ENCODE measurements at regions not wholly inside any gene's neighbourhood (a gene's known extent, or its start where the extent isn't known, plus 50 kb on each side); places are given as distances from the start of the nearest gene placed in this dataset.
"Not testable (repeated sequence)": the region's sequence is repeated elsewhere in the genome, so short reads cannot be mapped to it uniquely, and the experiment has no call there.

- Histone ChIP-seq H3K27ac (ENCODE audit: low read length) (no peak overlapping the region), H3K4me1 (ENCODE audit: control insufficient read depth, insufficient read depth, low read length) (no peaks in the 10 kb centered on the region), H3K4me3 (ENCODE audit: low read length in 2 of 2) (no peak overlapping the region), H3K27me3 (ENCODE audit: control insufficient read depth in 1 of 2, insufficient read depth in 2 of 2, low read length in 2 of 2) (no peaks in the 10 kb centered on the region), H3K36me3 (ENCODE audit: control insufficient read depth in 2 of 2, insufficient read depth in 2 of 2, low read length in 2 of 2) (no peaks in the 10 kb centered on the region), H3K9me3 (ENCODE audit: control insufficient read depth in 2 of 2, low read length in 2 of 2) (no peaks in the 10 kb centered on the region), H3K9ac (ENCODE audit: low read length in 2 of 2) (no peak overlapping the region)
These were observed 787.8 kb upstream of the FAM174A start for GRCh38 chr5:99747342-99747741.

- not testable (repeated sequence) for H3K4me1 ChIP-seq (ENCODE audit: control insufficient read depth, insufficient read depth, low read length); H3K9me3 ChIP-seq (ENCODE audit: control insufficient read depth in 2 of 2, low read length in 2 of 2); H3K36me3 ChIP-seq (ENCODE audit: control insufficient read depth in 2 of 2, insufficient read depth in 2 of 2, low read length in 2 of 2); H3K27me3 ChIP-seq (ENCODE audit: control insufficient read depth in 1 of 2, insufficient read depth in 2 of 2, low read length in 2 of 2); H3K4me3 ChIP-seq (ENCODE audit: low read length in 2 of 2); H3K9ac ChIP-seq (ENCODE audit: low read length in 2 of 2); H3K27ac ChIP-seq (ENCODE audit: low read length)
These were observed 802.0 kb upstream of the FAM174A start for GRCh38 chr5:99733146-99733545.

- H3K27ac ChIP-seq (ENCODE audit: low read length); H3K4me3 ChIP-seq (ENCODE audit: low read length in 2 of 2); H3K9me3 ChIP-seq (ENCODE audit: control insufficient read depth in 2 of 2, low read length in 2 of 2); H3K9ac ChIP-seq (ENCODE audit: low read length in 2 of 2); H3K27me3 ChIP-seq (ENCODE audit: control insufficient read depth in 1 of 2, insufficient read depth in 2 of 2, low read length in 2 of 2); H3K4me1 ChIP-seq (ENCODE audit: control insufficient read depth, insufficient read depth, low read length); H3K36me3 ChIP-seq (ENCODE audit: control insufficient read depth in 2 of 2, insufficient read depth in 2 of 2, low read length in 2 of 2): not testable (repeated sequence)
These were observed 801.8 kb upstream of the CHD1 start for GRCh38 chr5:99730653-99731052.

GRCh38 chr5:99724732-99725290, 796.0 kb upstream of the CHD1 start:
- no peaks in the 10 kb centered on the region for H3K27me3 ChIP-seq (ENCODE audit: control insufficient read depth in 1 of 2, insufficient read depth in 2 of 2, low read length in 2 of 2)
- H3K4me1 ChIP-seq (ENCODE audit: control insufficient read depth, insufficient read depth, low read length): no peaks in the 10 kb centered on the region
- H3K36me3 ChIP-seq (ENCODE audit: control insufficient read depth in 2 of 2, insufficient read depth in 2 of 2, low read length in 2 of 2): no peaks in the 10 kb centered on the region

GRCh38 chr5:99721506-99721905, 792.7 kb upstream of the CHD1 start:
- no peak overlapping the region for H3K27ac ChIP-seq (ENCODE audit: low read length)
- H3K4me1 ChIP-seq (ENCODE audit: control insufficient read depth, insufficient read depth, low read length): no peaks in the 10 kb centered on the region
- no peaks in the 10 kb centered on the region for H3K27me3 ChIP-seq (ENCODE audit: control insufficient read depth in 1 of 2, insufficient read depth in 2 of 2, low read length in 2 of 2)
- H3K9ac ChIP-seq (ENCODE audit: low read length in 2 of 2): no peak overlapping the region
- H3K9me3 ChIP-seq (ENCODE audit: control insufficient read depth in 2 of 2, low read length in 2 of 2): no peaks in the 10 kb centered on the region
- no peak overlapping the region for H3K4me3 ChIP-seq (ENCODE audit: low read length in 2 of 2)
- no peaks in the 10 kb centered on the region for H3K36me3 ChIP-seq (ENCODE audit: control insufficient read depth in 2 of 2, insufficient read depth in 2 of 2, low read length in 2 of 2)

More at GRCh38 chr5:99724732-99725290, 796.0 kb upstream of the CHD1 start:
- H3K9me3 ChIP-seq (ENCODE audit: control insufficient read depth in 2 of 2, low read length in 2 of 2): no peaks in the 10 kb centered on the region
- H3K4me3 ChIP-seq (ENCODE audit: low read length in 2 of 2): no peak overlapping the region
- no peak overlapping the region for H3K27ac ChIP-seq (ENCODE audit: low read length)
- H3K9ac ChIP-seq (ENCODE audit: low read length in 2 of 2): no peak overlapping the region

GRCh38 chr5:99715921-99716320, 787.1 kb upstream of the CHD1 start:
- Histone ChIP-seq H3K4me1 (ENCODE audit: control insufficient read depth, insufficient read depth, low read length) (no peaks in the 10 kb centered on the region), H3K27me3 (ENCODE audit: control insufficient read depth in 1 of 2, insufficient read depth in 2 of 2, low read length in 2 of 2) (no peaks in the 10 kb centered on the region), H3K36me3 (ENCODE audit: control insufficient read depth in 2 of 2, insufficient read depth in 2 of 2, low read length in 2 of 2) (no peaks in the 10 kb centered on the region), H3K4me3 (ENCODE audit: low read length in 2 of 2) (no peak overlapping the region), H3K27ac (ENCODE audit: low read length) (no peak overlapping the region), H3K9ac (ENCODE audit: low read length in 2 of 2) (no peak overlapping the region), H3K9me3 (ENCODE audit: control insufficient read depth in 2 of 2, low read length in 2 of 2) (no peaks in the 10 kb centered on the region)

- H3K27me3 ChIP-seq (ENCODE audit: control insufficient read depth in 1 of 2, insufficient read depth in 2 of 2, low read length in 2 of 2): no peaks in the 10 kb centered on the region
- H3K4me3 ChIP-seq (ENCODE audit: low read length in 2 of 2): no peak overlapping the region
- H3K9me3 ChIP-seq (ENCODE audit: control insufficient read depth in 2 of 2, low read length in 2 of 2): peaks cover 0 to 4% of the 10 kb centered on the region in 2 donors
- no peaks in the 10 kb centered on the region for H3K36me3 ChIP-seq (ENCODE audit: control insufficient read depth in 2 of 2, insufficient read depth in 2 of 2, low read length in 2 of 2)
- H3K4me1 ChIP-seq (ENCODE audit: control insufficient read depth, insufficient read depth, low read length): no peaks in the 10 kb centered on the region
- no peak overlapping the region for H3K27ac ChIP-seq (ENCODE audit: low read length)
- H3K9ac ChIP-seq (ENCODE audit: low read length in 2 of 2): no peak overlapping the region
These were observed 777.4 kb upstream of the CHD1 start for GRCh38 chr5:99706160-99706559.

GRCh38 chr5:99702565-99702964, 773.8 kb upstream of the CHD1 start:
- Histone ChIP-seq H3K27ac (ENCODE audit: low read length) (no peak overlapping the region), H3K4me3 (ENCODE audit: low read length in 2 of 2) (no peak overlapping the region), H3K9me3 (ENCODE audit: control insufficient read depth in 2 of 2, low read length in 2 of 2) (no peaks in the 10 kb centered on the region), H3K9ac (ENCODE audit: low read length in 2 of 2) (no peak overlapping the region), H3K4me1 (ENCODE audit: control insufficient read depth, insufficient read depth, low read length) (no peaks in the 10 kb centered on the region), H3K36me3 (ENCODE audit: control insufficient read depth in 2 of 2, insufficient read depth in 2 of 2, low read length in 2 of 2) (no peaks in the 10 kb centered on the region), H3K27me3 (ENCODE audit: control insufficient read depth in 1 of 2, insufficient read depth in 2 of 2, low read length in 2 of 2) (no peaks in the 10 kb centered on the region)

GRCh38 chr5:99694884-99695283, 766.1 kb upstream of the CHD1 start:
- Histone ChIP-seq H3K27me3 (ENCODE audit: control insufficient read depth in 1 of 2, insufficient read depth in 2 of 2, low read length in 2 of 2) (no peaks in the 10 kb centered on the region), H3K36me3 (ENCODE audit: control insufficient read depth in 2 of 2, insufficient read depth in 2 of 2, low read length in 2 of 2) (no peaks in the 10 kb centered on the region), H3K4me3 (ENCODE audit: low read length in 2 of 2) (no peak overlapping the region), H3K4me1 (ENCODE audit: control insufficient read depth, insufficient read depth, low read length) (no peaks in the 10 kb centered on the region), H3K27ac (ENCODE audit: low read length) (no peak overlapping the region), H3K9me3 (ENCODE audit: control insufficient read depth in 2 of 2, low read length in 2 of 2) (no peaks in the 10 kb centered on the region), H3K9ac (ENCODE audit: low read length in 2 of 2) (no peak overlapping the region)

GRCh38 chr5:99686538-99686937, 757.7 kb upstream of the CHD1 start:
- H3K4me1 ChIP-seq (ENCODE audit: control insufficient read depth, insufficient read depth, low read length): no peaks in the 10 kb centered on the region
- no peak overlapping the region for H3K4me3 ChIP-seq (ENCODE audit: low read length in 2 of 2)
- no peak overlapping the region for H3K9ac ChIP-seq (ENCODE audit: low read length in 2 of 2)
- H3K9me3 ChIP-seq (ENCODE audit: control insufficient read depth in 2 of 2, low read length in 2 of 2): peaks cover 0 to 3% of the 10 kb centered on the region in 2 donors
- no peaks in the 10 kb centered on the region for H3K36me3 ChIP-seq (ENCODE audit: control insufficient read depth in 2 of 2, insufficient read depth in 2 of 2, low read length in 2 of 2)
- H3K27me3 ChIP-seq (ENCODE audit: control insufficient read depth in 1 of 2, insufficient read depth in 2 of 2, low read length in 2 of 2): no peaks in the 10 kb centered on the region
- H3K27ac ChIP-seq (ENCODE audit: low read length): no peak overlapping the region

- no peak overlapping the region for H3K9ac ChIP-seq (ENCODE audit: low read length in 2 of 2)
- no peaks in the 10 kb centered on the region for H3K4me1 ChIP-seq (ENCODE audit: control insufficient read depth, insufficient read depth, low read length)
- H3K4me3 ChIP-seq (ENCODE audit: low read length in 2 of 2): no peak overlapping the region
- no peaks in the 10 kb centered on the region for H3K9me3 ChIP-seq (ENCODE audit: control insufficient read depth in 2 of 2, low read length in 2 of 2)
- no peaks in the 10 kb centered on the region for H3K27me3 ChIP-seq (ENCODE audit: control insufficient read depth in 1 of 2, insufficient read depth in 2 of 2, low read length in 2 of 2)
- no peak overlapping the region for H3K27ac ChIP-seq (ENCODE audit: low read length)
- no peaks in the 10 kb centered on the region for H3K36me3 ChIP-seq (ENCODE audit: control insufficient read depth in 2 of 2, insufficient read depth in 2 of 2, low read length in 2 of 2)
These were observed 747.2 kb upstream of the CHD1 start for GRCh38 chr5:99675974-99676373.

Measured in stomach smooth muscle (tissue), 2 donors.